Retina (tissue), 1 donor: ENCODE measurements at regions not wholly inside any gene's neighbourhood (a gene's known extent, or its start where the extent isn't known, plus 50 kb on each side); places are given as distances from the start of the nearest gene placed in this dataset.

ENCODE experiments used
- DNase-seq: peaks from one replicate; pipeline ENCODE4 v3.0.0-alpha.2; 2016

DNA sequence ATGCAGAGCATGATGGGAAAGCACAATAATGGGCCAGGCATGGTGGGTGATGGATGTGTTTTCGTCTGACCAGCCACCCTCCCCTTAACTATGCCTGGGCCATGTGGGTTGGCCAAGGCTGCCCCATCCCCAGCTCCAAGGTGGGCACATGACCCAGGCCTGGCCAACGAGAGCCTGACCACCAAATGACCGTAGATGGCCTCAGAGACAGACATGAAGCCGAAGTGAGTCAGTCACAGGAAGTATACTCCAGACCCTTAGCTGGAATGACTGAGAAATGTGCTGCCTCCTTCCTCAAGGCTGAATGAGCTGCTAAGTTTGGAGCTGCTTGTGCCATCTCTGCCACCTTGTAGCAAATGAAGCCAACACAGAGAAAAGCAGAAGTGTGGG is 233.6 kb downstream of the BCL11B start:
- DNase-seq, result no peak

DNA sequence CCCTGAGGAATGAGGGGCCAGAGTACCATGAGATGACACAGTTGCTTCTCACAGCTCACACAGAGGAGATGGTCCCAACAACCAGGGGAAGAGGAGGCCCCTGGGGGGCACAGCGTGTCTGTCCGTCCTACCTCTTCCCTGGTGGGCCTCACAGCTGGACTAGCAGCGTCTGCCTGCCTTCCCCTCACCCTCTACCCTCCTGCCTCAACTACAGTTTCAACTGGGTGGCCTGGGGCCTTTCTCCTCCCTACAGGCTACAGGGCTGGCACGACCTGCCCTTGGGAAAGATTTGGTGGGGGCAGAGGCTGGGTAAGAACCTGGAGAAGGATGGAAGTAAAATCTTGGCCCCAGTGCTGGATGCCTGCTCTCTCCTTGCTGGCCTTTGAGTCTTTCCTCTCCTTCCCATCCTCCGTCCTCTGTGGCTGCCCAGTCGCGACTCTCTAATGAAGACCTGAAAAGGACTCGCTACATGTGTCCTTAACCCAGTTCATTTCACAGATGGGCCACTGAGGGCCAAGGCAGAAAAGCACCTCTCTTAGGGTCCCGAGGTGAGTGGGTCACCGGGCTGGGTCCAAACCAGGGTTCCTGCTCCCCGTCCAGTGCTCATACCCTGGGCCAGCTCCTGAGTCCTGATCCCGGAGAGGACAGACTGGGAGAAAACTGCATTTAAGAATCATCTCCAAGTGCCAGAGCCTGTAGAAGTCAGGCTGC is 232.5 kb downstream of the BCL11B start:
- no peak for DNase-seq

DNA sequence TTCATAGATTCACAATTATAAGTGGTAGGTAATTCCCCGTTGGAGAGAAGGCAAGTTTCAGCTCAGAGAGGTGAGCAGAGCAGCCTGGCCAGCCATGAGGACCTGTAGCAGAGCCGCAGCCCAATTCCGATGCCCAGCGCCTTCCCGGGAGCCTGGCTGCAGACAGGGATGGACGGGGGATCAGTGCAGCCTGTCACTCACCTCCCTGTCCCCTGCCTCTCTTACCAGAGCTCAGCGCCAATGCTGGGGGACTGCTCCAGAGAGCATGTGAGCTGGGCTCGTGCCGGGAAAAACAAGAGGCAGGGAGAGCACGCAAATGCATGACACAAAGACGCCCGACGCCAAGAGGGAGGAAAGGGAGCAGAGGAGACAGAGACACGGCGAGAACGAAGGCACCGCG is 231.9 kb downstream of the BCL11B start:
- DNase-seq, result peak; percentile 35

GRCh38 chr14:99040711-99041110 is 231.3 kb downstream of the BCL11B start:
- DNase-seq, result no peak

- DNase-seq, result no peak
These were observed 230.7 kb downstream of the BCL11B start for GRCh38 chr14:99041141-99041819.

- DNase-seq, result no peak
These were observed 230.2 kb downstream of the BCL11B start for GRCh38 chr14:99041820-99042174.

DNA sequence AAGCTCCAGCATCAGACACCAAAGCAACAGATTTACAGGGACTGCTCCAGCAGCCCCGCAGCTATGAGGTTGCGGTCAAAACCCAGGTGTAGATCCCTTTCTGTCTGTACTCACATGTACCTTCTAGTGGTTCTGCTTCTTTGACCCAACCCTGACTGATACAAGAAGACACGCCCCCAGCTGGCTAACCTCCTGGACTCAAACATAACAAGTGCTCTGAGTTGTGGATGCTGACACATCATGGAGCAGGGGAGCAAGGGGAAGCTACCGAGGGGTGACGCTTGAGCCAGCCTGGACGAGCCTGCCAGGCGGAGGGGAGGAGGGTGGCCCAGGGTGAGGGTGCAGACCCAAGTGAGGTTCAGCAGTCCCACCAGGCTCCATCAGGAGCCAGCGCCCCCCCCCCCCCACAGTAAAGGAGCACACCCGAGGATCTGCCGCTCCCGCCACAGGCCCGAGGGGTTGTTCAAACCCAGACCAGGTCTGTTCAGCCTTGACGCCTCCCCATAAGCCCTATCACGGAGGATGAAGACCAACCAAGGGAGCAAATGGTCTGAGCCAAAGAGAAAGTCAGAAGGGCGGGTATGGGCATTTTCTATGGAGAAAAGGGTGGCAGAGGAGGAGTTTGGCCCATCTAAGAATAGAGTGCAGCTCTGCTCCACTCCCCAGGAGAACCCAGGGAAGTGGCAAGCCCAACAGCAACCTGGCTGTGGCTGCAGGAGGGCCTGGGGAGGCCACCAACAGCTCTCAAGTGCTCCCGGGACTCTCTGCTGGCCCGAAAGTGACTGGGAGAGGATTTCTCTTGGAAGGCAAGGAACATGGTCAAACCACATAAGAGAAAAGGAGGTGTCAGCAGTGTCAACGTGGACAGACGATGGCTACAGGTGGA is 229.4 kb downstream of the BCL11B start:
- no peak for DNase-seq

- DNase-seq, result no peak
These were observed 228.8 kb downstream of the BCL11B start for GRCh38 chr14:99043267-99043615.

DNA sequence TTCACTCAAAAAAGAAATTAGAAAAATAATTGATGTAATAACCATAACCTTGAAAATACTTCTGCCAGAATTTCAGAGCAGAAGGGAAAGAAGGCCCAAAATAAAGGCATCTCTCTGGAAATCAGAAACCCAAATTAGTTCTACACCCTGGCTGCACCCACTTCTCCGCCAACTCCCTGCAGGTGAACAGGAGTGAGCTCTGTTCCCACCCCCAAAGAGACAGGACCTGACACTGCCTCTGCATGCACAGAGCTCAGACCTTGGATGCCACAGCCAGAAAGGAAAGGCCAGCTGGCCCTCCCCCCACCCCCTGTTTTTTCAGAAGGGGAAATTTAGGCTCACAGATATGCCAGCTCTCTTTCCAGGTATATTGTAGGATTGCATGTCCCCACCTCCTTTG is 228.2 kb downstream of the BCL11B start:
- no peak for DNase-seq

DNA sequence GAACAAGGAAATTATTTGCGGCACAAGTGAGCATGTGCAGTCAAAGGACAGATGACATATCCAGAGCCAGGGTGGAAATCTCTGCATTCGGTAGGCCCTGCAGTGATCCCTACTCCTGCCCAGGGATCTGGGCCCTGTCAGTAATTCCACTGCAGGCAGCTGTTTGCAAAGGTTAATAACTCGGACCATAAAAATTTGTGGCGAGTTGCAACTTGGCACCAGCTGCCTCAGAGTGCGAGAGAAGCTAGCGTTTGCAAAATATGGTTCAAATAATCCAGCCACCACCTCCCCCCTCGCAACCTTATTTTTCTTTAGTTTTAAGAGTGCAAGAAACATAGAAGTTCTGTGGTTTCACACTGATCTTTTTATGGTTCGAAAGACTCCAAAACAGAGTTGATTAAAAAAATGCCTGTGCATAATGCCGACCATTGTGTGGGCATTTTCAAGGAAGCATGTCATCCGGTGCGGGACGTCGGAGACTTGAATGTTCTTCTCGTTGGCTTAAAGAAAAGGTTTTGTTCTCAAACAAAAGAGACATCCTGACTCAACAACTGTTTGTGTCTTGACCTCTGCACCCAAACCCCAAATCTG is 224.5 kb downstream of the BCL11B start:
- DNase-seq, result peak; percentile 40

DNA sequence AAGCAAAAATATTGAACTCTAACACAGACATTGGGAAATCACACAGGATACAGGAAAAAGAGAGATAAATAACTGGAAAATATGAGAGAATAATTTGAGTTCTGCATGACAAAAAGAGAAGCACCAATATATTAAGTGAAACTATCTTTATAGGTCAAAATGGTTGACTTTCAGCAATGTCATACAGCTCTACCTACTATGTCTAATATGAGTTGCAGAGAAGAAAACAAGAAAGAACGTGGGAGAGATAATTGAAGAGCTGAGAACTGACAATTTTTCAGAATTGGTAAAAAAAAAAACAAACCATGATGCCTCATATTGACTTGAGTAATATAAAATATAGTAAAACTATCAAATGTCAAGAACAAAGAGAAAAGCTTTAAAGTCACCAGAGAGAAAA is 221.7 kb downstream of the BCL11B start:
- DNase-seq, result no peak

GRCh38 chr14:99052467-99052866 is 219.5 kb downstream of the BCL11B start:
- DNase-seq, result no peak

DNA sequence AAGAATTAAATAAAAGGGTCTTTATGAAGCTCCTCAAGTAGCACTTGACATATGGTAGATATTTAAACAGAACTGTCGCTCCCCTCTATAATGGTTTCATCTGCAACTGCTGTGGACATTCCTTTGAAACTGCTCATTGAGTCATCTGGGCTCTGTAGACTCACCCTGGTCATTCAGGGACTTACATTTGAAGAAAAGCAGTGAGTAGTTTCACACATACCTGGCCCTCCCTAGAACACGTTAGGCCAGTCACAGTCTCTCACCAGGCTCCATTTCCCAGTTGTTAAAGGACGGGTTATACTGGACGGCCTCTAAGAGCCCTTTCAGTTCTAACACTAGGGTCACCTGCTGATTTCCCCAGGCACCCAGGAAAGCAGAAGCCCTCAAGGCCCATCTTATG is 217.0 kb downstream of the BCL11B start:
- no peak for DNase-seq

DNA sequence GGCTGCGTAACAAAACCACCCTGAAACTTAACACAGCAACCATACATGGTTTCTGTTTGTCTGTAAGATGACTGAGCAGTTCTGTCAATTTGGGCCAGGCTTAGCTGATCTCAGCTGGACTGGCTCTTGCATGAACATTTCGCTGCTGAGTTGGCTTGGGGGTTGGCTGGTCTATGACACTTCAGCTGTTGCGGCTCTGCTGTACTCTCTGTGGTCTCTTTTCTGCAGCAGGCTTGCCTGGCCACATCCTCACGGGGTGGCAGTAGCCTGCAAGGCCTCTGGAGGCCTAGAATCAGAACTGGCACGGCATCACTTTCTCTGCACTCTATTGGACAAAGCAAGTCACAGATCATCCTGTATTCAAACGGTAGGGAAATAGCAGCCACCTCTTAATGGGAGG is 216.2 kb downstream of the BCL11B start:
- no peak for DNase-seq

DNA sequence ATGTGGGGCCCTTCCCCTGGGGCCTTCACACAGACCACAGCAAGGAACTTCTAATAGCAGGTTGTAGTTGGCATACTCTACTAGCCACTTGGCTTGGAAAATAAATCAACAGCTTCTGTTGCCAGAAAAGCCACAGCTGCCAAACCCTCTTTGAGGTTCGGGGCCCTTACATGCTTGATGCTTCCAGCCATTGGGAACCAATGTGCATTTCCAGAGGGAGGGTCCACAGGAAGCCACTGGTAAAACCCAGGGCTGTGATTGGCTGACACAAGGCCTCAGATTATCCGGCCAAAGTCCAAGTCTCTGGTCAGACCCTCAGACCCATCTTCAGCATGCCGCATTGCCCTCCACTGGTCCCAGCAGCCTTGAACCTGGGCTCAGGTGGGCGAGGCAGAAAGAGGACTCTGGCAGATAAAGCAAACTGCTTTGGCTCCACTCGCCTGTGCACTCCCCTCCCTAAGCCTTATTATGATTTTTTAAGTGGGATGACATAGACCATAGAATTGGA is 214.4 kb downstream of the BCL11B start:
- DNase-seq, result no peak

DNA sequence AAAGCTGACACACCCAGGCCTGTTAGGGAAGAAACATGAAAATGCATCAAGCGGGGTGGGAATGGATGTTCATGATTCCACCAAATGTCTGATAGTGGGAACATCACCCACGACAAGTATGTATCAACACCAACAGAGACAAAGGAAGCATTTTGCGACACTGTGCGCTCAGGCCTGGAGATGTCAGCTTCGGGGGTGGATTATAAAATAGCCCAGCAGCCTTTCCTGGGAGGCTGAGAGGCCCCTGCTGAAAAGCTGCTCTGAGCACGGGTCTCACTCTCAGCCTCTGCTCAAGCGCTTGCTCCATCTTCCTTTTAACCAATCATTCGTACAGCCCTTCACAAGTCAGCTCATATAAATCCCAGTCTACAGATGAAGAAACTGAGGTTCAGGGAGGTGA is 213.5 kb downstream of the BCL11B start:
- no peak for DNase-seq

DNA sequence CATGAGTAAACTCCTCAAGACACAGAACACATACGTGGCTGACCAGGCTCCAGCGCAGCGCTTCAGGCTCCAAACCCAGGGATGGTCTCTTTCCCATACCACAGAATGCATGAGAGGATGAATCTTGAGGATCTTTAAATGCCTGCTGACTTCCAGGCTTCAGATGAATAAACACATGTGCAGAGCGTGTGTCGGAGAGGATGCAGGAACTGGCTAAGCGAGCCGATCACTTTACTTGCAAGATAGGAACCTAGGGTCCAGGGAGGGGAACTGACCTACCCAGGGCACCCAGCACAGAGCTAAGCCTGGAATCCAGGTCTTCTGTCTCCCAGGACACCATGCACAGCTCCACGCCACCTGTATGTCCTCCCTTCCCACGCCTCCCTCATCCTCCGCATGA is 209.8 kb downstream of the BCL11B start:
- no peak for DNase-seq

DNA sequence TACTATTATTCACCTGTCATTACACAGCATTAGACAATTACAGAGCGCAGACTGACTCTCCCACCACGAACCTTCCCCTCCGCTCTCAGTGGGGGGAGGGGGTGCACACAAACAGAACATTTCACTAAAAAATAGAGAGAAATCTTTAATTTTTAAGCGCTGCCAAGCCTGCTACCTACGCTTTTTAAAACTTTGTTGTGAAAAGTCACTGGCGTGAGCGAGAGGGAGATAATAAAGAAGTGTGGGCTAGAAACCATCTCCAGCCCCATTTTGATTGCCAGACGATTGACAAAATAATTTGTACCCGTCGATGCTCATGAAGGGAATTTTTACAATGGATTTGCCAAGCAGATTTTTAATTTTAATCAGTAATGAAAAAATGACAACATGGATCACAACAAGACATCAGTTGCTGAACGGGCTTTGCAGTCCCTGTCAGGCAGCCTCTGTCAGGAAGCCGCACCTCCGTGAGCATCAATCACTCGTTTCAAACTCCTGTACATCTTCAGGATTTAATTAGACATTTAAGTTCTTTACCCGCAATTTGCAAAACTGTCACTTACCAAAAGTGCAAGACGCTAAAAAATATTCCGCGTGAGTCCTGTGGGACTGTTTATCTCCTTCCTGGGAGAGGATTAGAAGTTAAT is 209.1 kb downstream of the BCL11B start:
- no peak for DNase-seq

DNA sequence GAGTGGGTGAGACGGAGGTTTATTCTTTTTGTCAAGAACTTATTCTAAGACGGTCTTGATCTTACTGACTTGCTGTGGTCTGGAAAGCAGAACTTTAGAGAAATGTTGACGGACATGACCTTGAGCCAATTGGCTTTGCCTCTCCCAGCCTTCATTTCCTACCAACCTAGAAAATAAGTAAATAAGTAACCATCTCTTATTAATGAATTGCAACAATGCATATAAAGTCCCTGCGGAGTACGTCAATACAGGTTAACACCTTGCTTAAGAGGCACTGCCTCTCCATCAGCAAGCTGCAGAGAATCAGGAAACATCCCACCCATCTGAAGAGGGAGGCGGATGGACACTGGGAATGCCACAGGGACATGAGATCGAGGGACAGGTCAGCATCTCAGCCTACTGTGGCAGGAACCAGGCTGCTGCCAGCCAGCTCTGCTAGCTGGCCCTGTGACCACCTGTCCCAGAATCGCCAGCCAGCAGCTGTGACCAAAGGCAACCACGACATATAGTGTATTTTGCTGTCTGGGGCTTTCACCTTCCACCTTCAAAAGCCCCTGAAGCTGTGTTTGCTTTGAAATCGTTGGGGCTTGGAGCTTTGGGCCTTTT is 208.3 kb downstream of the BCL11B start:
- no peak for DNase-seq

DNA sequence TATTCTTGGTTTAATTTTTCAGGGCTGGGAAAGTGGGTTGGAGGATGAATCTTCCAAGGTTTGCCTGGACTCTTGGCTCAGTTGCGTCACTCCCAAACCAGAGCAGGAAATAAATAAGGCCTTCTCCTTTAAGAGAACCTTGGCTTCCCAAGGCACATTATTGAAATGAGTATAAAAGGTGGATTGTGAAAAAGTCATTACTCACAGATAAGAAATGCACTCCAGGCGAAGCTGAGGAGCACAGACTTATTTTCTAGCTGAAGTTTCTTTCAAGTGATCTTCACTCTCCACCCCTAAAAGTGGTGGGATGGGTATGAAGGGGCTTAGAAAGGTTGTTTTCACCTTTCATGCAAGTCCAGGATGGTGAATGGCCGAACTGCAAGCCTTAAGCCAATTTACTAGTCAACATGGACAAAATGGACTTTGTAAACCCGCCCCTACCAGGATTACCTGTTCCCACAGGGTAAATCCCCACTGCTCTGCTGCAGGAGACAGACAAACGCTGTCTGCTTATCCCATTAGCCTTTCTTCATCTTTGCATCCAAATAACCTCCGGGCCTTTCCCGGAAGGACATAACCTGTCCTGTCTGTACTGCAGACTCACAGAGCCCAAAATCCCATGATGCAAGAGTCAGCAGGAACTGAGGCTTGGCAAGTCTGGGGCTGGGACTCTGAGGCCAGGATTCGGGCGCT is 207.6 kb downstream of the BCL11B start:
- no peak for DNase-seq

GRCh38 chr14:99065551-99065950 is 206.4 kb downstream of the BCL11B start:
- no peak for DNase-seq

DNA sequence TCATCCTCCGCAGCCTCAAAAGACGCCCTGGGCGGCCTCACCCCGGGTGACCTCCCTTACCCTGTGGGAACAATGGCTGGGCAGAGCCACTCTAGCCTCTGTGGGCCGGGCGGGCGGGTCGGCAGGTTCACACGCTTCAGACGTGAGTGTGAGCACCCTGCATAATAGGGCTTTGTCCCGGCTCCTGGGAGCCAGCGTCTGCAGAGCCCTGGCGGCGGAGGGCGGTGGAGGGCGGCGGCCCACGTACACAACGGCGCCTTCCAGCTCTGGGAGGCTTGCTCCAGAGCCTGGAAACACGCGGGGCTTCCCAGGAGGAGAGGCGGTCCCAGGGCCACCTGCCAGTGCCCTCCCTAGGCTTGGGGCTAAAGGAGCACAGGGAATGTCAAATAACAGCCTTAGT is 205.6 kb downstream of the BCL11B start:
- peak; percentile 32 for DNase-seq
